ENCODE measurements at regions not wholly inside any gene's neighbourhood (a gene's known extent, or its start where the extent isn't known, plus 50 kb on each side); places are given as distances from the start of the nearest gene placed in this dataset.

DNA sequence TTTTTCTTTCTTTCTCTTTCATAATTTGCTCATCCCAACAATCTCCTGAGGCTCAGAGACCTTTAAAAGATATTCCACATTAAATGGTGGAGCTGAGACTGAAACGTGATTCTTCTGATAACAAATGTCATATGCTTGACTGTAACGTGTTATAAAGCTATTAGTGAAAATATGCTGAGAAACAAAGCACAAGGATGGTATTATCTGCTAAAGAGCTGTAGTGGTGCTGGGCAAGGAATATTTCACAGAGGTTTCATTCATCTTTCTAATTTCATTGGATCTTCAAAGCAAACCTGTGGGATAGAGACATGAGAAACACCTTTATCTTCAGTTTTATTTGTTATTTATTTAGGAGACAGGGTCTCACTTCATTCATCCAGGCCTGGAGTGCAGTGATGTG, 98.1 kb upstream of the WLS start:
- Histone ChIP-seq H4K20me1 (replicated peaks; ENCODE audit: control insufficient read depth, insufficient read depth, low read length) (no peaks in the 10 kb centered on the region), H3K79me2 (ENCODE audit: control insufficient read depth, insufficient read depth, low read length) (no peaks in the 10 kb centered on the region), H3K27me3 (ENCODE audit: control insufficient read depth in 2 of 2, insufficient read depth in 2 of 2, low read length in 2 of 2) (no peaks in the 10 kb centered on the region), H3K9ac (ENCODE audit: insufficient read depth in 1 of 2, low read depth in 2 of 2, low read length in 2 of 2) (no peak overlapping the region), H3K4me1 (replicated peaks in 1 of 2; ENCODE audit: control insufficient read depth in 2 of 2, insufficient read depth in 2 of 2, low read length in 2 of 2) (no peaks in the 10 kb centered on the region), H3K4me3 (no peak overlapping the region), H3K9me3 (replicated peaks; ENCODE audit: control insufficient read depth, insufficient read depth, low read depth, low read length) (no peaks in the 10 kb centered on the region), H3K27ac (ENCODE audit: extremely low read depth, low read depth, low read length) (no peak overlapping the region), H3K9me1 (ENCODE audit: control insufficient read depth, insufficient read depth, low read length) (no peaks in the 10 kb centered on the region), H2AFZ (ENCODE audit: low read depth, low read length) (no peak overlapping the region), H3K36me3 (ENCODE audit: control insufficient read depth, insufficient read depth, low read length) (no peaks in the 10 kb centered on the region), H3K4me2 (ENCODE audit: insufficient read depth, low read length) (no peak overlapping the region)
- no TSS peak for BruUV-seq (replicated peaks)
- intact Hi-C loops (cut with micrococcal nuclease) (no loop called here), in situ Hi-C loops (cut with MboI) (loop anchor here (25.0 kb wide), 1 partner anchor 793 kb away; no protein-coding TSS in a partner anchor)
- DNase-seq (ENCODE audit: extremely low read depth in 1 of 4, low spot score in 3 of 4) = no peak
- ATAC-seq = no peak
- FAIRE-seq = no peak
- CTCF ChIA-PET (ENCODE audit: low intra/inter-chr PET ratio) = interaction anchor here (0.6 kb wide), 1 partner anchor 1197 kb away, joined by 3 read pairs; no protein-coding TSS in a partner anchor
- POLR2A ChIA-PET = interaction anchor here (1.0 kb wide), 1 partner anchor 12 kb away, joined by 3 read pairs; no protein-coding TSS in a partner anchor
- WGBS (ENCODE audit: insufficient coverage, low coverage, missing lambda C conversion rate) = 0% methylated on average over 2 of the region's 2 CpGs
- TF ChIP-seq RFX1 (IDR thresholded peaks at IDR 0.05) (no peak), FOXA1 (IDR thresholded peaks at IDR 0.05; ENCODE audit: borderline replicate concordance) (no peak), ZSCAN32 (CRISPR knock-in tag; IDR thresholded peaks at IDR 0.05) (no peak), SP2 (IDR thresholded peaks at IDR 0.05; ENCODE audit: extremely low read depth, low read depth, low read length, poor library complexity, severe bottlenecking) (no peak), HMGN3 (IDR thresholded peaks at IDR 0.05; ENCODE audit: borderline replicate concordance, extremely low read depth, insufficient read length, low read depth, low read length) (no peak), KLF16 (IDR thresholded peaks at IDR 0.05) (no peak), ZKSCAN3 (CRISPR knock-in tag; IDR thresholded peaks at IDR 0.05) (no peak)
- TF ChIP-seq, protein P1, sequence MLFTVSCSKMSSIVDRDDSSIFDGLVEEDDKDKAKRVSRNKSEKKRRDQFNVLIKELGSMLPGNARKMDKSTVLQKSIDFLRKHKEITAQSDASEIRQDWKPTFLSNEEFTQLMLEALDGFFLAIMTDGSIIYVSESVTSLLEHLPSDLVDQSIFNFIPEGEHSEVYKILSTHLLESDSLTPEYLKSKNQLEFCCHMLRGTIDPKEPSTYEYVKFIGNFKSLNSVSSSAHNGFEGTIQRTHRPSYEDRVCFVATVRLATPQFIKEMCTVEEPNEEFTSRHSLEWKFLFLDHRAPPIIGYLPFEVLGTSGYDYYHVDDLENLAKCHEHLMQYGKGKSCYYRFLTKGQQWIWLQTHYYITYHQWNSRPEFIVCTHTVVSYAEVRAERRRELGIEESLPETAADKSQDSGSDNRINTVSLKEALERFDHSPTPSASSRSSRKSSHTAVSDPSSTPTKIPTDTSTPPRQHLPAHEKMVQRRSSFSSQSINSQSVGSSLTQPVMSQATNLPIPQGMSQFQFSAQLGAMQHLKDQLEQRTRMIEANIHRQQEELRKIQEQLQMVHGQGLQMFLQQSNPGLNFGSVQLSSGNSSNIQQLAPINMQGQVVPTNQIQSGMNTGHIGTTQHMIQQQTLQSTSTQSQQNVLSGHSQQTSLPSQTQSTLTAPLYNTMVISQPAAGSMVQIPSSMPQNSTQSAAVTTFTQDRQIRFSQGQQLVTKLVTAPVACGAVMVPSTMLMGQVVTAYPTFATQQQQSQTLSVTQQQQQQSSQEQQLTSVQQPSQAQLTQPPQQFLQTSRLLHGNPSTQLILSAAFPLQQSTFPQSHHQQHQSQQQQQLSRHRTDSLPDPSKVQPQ (CRISPR knock-in tag; IDR thresholded peaks at IDR 0.05; ENCODE audit: borderline replicate concordance) = no peak
- TF ChIP-seq, protein P2, sequence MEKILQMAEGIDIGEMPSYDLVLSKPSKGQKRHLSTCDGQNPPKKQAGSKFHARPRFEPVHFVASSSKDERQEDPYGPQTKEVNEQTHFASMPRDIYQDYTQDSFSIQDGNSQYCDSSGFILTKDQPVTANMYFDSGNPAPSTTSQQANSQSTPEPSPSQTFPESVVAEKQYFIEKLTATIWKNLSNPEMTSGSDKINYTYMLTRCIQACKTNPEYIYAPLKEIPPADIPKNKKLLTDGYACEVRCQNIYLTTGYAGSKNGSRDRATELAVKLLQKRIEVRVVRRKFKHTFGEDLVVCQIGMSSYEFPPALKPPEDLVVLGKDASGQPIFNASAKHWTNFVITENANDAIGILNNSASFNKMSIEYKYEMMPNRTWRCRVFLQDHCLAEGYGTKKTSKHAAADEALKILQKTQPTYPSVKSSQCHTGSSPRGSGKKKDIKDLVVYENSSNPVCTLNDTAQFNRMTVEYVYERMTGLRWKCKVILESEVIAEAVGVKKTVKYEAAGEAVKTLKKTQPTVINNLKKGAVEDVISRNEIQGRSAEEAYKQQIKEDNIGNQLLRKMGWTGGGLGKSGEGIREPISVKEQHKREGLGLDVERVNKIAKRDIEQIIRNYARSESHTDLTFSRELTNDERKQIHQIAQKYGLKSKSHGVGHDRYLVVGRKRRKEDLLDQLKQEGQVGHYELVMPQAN (IDR thresholded peaks at IDR 0.05; ENCODE audit: borderline replicate concordance) = no peak
- TF ChIP-seq, protein P3, sequence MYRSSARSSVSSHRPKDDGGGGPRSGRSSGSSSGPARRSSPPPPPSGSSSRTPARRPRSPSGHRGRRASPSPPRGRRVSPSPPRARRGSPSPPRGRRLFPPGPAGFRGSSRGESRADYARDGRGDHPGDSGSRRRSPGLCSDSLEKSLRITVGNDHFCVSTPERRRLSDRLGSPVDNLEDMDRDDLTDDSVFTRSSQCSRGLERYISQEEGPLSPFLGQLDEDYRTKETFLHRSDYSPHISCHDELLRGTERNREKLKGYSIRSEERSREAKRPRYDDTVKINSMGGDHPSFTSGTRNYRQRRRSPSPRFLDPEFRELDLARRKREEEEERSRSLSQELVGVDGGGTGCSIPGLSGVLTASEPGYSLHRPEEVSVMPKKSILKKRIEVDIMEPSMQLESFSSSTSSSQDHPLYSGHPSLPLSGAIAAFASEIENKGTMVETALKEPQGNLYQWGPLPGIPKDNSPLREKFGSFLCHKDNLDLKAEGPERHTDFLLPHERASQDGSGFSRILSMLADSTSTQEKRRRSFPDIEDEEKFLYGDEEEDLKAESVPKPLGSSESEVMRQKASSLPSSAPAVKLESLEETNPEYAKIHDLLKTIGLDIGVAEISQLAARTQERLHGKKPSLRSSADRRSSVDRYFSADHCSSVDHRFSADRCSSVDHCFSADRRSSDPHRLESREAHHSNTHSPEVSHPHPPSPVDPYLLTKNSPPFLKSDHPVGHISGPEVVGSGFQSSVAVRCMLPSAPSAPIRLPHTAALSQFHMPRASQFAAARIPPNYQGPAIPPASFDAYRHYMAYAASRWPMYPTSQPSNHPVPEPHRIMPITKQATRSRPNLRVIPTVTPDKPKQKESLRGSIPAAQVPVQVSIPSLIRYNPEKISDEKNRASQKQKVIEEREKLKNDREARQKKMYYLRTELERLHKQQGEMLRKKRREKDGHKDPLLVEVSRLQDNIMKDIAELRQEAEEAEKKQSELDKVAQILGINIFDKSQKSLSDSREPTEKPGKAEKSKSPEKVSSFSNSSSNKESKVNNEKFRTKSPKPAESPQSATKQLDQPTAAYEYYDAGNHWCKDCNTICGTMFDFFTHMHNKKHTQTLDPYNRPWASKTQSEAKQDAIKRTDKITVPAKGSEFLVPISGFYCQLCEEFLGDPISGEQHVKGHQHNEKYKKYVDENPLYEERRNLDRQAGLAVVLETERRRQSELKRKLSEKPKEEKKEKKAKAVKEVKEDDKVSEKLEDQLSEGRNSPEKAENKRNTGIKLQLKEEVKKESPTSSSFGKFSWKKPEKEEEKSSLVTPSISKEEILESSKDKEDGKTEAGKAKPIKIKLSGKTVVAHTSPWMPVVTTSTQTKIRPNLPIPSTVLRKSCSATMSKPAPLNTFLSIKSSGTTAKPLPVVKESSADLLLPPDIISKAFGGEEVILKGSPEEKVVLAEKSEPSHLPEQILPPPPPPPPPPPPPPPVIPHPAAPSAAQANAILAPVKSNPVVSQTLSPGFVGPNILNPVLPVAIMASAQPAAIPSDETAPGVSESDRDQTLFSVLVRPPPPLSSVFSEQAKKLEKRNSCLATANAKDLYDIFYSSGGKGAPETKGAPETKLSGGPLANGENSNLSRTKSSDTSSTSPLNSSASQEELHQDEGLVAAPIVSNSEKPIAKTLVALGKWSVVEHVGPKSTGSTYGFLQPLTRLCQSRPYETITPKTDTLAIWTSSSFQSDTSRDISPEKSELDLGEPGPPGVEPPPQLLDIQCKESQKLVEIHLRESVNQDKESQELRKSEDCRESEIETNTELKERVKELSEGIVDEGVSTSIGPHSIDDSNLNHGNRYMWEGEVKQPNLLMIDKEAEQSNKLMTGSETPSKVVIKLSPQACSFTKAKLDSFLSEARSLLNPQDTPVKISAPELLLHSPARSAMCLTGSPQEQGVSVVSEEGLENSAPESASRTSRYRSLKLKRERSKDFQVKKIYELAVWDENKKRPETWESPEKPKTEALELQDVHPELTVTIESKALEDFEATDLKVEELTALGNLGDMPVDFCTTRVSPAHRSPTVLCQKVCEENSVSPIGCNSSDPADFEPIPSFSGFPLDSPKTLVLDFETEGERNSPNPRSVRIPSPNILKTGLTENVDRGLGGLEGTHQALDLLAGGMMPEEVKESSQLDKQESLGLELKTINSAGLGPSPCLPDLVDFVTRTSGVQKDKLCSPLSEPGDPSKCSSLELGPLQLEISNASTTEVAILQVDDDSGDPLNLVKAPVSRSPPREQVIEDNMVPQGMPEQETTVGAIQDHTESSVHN (IDR thresholded peaks at IDR 0.05; ENCODE audit: borderline replicate concordance in 1 of 2, low read depth in 1 of 2) = no peak
